Spleen (tissue), 11 donors: ENCODE measurements at regions not wholly inside any gene's neighbourhood (a gene's known extent, or its start where the extent isn't known, plus 50 kb on each side); places are given as distances from the start of the nearest gene placed in this dataset.

Source experiments
- DNase-seq: peaks from one replicate; pipeline ENCODE4 v3.0.0-alpha.2; 2020
- H3K27ac ChIP-seq, 8 donors: fragments of 200-600 bp; sonication (generic) in 7 of 8; 1 replicate in 4 of 8; 2 replicates in 4 of 8; pipeline versions ENCODE4 v1.5.0 to v1.8.0; 2016 to 2021; ENCODE audit warnings: inconsistent platforms in 4 of 8, mild to moderate bottlenecking in 4 of 8, moderate library complexity in 1 of 8
- H3K27me3 ChIP-seq, 7 donors: fragments of 200-600 bp; sonication (generic) in 6 of 7; replicated peaks in 1 of 7; 1 replicate in 4 of 7; 2 replicates in 3 of 7; pipeline versions ENCODE4 v1.5.0 to v1.8.0; 2016 to 2021; ENCODE audit warnings: inconsistent platforms in 3 of 7, mild to moderate bottlenecking in 1 of 7
- H3K36me3 ChIP-seq, 6 donors: fragments of 200-600 bp; sonication (generic) in 5 of 6; 1 replicate in 4 of 6; 2 replicates in 2 of 6; pipeline versions ENCODE4 v1.5.0 to v1.8.0; 2016 to 2021; ENCODE audit warnings: inconsistent platforms in 2 of 6
- H3K4me1 ChIP-seq, 6 donors: fragments of 200-600 bp; sonication (generic) in 5 of 6; 1 replicate in 3 of 6; 2 replicates in 3 of 6; pipeline versions ENCODE4 v1.5.0 to v1.8.0; 2016 to 2021; ENCODE audit warnings: inconsistent platforms in 3 of 6
- H3K4me3 ChIP-seq, 8 donors: fragments of 200-600 bp; sonication (generic) in 7 of 8; 1 replicate in 4 of 8; 2 replicates in 4 of 8; pipeline versions ENCODE4 v1.5.0 to v1.8.0; 2016 to 2021; ENCODE audit warnings: inconsistent platforms in 4 of 8, mild to moderate bottlenecking in 4 of 8, moderate library complexity in 2 of 8
- H3K9me3 ChIP-seq, 8 donors: fragments of 200-600 bp; sonication (generic) in 7 of 8; 1 replicate in 4 of 8; 2 replicates in 4 of 8; pipeline versions ENCODE4 v1.5.0 to v1.8.0; 2016 to 2021; ENCODE audit warnings: inconsistent platforms in 4 of 8
- POLR2A ChIP-seq, 3 donors: fragments of 450-650 bp; IDR thresholded peaks; one replicate each; pipeline ENCODE4 v1.5.1; 2017; ENCODE audit warnings: antibody characterized with exemption in 3 of 3, mild to moderate bottlenecking in 1 of 3
- POLR2AphosphoS5 ChIP-seq, 3 donors: sonication (generic); formaldehyde crosslinking; IDR thresholded peaks; one replicate each; pipeline ENCODE4 v1.5.1; 2017; ENCODE audit warnings: antibody characterized with exemption in 3 of 3
- WGBS, 5 donors: extraction: QIAGEN DNeasy Blood & Tissue Kit in 3 of 5; methylation state at CpG; one replicate each; pipeline versions ENCODE4 v1.1.5 to v1.1.7; 2013 to 2018; 5-methylcytosine and 5-hydroxymethylcytosine counted together
- intact Hi-C: fragments of 100-400 bp; cut with DNase I; formaldehyde crosslinking; loops from one replicate; pipeline ENCODE4 v1.15.0; 2023; ENCODE audit warnings: low total_unique reads
- TF ChIP-seq, protein P1 (sequence below), 11 experiments: fragments of 200-600 bp in 7 of 11; fragments of 450-650 bp in 4 of 11; sonication (generic) in 4 of 11; IDR thresholded peaks in 8 of 11; conservative IDR thresholded peaks in 3 of 11; 1 replicate in 7 of 11; 2 replicates in 4 of 11; pipeline versions ENCODE4 v1.4.0 to v1.8.0; 2016 to 2021; ENCODE audit warnings: antibody characterized with exemption in 11 of 11, inconsistent platforms in 4 of 11, mild to moderate bottlenecking in 1 of 11
- donor health status: healthy with polysubstance abuse.
- donor health status: DM: no; HTN: no; CAD: no; lungs with moderate emphysema.
- donor health status: DM: no; HTN: no; CAD: no.
- donor health status: Bipolar disorder and iron deficiency.
- donor health status: healthy.
- donor health status: DM: no; HTN: no; CAD: no.
- donor health status: DM: yes; HTN: yes; CAD: no.

DNA sequence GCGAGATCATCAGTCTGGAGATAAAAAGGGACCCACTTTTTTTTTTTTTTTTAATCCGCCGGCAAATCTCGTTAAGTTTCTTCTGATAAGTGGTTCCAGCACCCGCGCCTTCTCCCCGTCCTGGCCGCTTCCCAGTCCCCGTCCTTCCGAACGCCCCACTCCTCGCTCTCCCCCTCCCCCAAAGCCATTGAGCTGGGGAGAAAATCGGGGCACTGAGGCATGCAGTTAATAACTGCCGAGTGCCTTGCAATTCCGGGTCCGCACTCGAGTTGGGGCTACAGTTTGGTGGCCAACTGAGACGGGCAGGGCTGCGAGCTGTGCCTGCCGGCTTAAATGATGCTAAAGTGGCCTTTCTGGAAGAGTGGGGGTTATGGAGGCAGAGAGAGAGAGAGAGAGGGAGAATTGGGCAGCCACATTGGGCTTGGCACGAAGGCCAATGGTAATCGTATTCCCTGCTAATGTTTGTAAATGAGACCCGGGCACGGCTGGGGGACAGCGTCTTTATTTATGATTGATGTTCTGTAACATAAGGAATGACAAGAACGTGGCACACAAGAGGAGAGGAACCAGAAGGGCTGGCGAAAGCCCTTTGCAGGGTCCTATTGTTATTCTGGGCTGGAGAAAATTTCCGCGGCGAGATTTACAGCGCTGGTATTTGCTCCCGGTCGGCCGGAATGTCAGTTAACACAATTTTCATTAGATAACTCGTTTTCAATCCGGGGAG is 115.4 kb upstream of the MYL2 start:
- 1 to 3% (median 3%) methylated on average over 36 of the region's 36 CpGs for WGBS, 5 donors
- intact Hi-C loops: no loop called here
- H3K27ac ChIP-seq: no peak overlapping the region
- no peaks in the 10 kb centered on the region for H3K36me3 ChIP-seq
- H3K27me3 ChIP-seq: peaks cover 0 to 93% (median 61%) of the 10 kb centered on the region in 7 donors
- H3K4me3 ChIP-seq: peak overlapping the region in 1 of 8 donors; percentile 3
- TF ChIP-seq POLR2AphosphoS5 (IDR thresholded peaks at IDR 0.05) (no peak), POLR2A (IDR thresholded peaks at IDR 0.05) (no peak)
- TF ChIP-seq, protein P1, sequence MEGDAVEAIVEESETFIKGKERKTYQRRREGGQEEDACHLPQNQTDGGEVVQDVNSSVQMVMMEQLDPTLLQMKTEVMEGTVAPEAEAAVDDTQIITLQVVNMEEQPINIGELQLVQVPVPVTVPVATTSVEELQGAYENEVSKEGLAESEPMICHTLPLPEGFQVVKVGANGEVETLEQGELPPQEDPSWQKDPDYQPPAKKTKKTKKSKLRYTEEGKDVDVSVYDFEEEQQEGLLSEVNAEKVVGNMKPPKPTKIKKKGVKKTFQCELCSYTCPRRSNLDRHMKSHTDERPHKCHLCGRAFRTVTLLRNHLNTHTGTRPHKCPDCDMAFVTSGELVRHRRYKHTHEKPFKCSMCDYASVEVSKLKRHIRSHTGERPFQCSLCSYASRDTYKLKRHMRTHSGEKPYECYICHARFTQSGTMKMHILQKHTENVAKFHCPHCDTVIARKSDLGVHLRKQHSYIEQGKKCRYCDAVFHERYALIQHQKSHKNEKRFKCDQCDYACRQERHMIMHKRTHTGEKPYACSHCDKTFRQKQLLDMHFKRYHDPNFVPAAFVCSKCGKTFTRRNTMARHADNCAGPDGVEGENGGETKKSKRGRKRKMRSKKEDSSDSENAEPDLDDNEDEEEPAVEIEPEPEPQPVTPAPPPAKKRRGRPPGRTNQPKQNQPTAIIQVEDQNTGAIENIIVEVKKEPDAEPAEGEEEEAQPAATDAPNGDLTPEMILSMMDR (IDR thresholded peaks at IDR 0.05 in 8 of 11, conservative IDR thresholded peaks at IDR 0.05 in 3 of 11): no peak
- peak; percentile 17 for DNase-seq
- H3K9me3 ChIP-seq: no peaks in the 10 kb centered on the region
- H3K4me1 ChIP-seq: peaks cover 4 to 45% (median 28%) of the 10 kb centered on the region in 6 donors

DNA sequence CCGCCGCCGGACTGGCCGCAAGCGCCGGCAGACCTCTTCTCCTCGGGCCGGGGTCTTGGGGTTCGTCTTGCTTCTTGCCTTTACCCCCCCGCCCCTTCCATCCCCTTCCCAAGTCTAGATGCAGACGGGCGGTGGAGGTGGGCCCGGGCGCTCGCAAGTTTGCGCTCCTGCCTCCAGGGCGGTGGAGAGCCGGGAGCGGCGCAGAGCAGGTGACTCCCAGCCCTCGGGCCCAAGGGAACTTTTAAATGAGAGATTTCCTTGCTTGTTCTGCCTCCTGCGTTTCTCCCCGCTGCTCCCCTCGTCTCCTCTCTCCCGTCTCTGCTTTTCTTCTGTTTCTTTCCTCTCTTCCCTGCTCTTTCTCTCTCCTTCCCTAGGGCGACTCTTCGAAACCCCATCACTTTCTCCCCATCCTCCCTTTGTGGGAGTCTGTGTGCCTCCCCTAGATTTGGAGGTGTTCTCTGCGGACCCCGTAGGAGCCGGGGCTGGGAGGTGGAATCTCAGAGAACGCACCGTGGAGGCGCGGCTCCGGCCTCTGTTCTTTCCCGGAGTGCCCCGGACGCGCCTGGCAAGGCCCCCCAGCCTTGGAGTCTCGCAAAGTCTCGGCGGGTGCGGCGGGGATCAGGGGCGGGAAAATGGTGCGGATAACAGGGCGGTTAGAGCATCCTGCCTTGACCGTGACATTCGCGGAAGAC is 114.7 kb upstream of the MYL2 start:
- H3K27me3 ChIP-seq: peaks cover 0 to 100% (median 67%) of the 10 kb centered on the region in 7 donors

DNA sequence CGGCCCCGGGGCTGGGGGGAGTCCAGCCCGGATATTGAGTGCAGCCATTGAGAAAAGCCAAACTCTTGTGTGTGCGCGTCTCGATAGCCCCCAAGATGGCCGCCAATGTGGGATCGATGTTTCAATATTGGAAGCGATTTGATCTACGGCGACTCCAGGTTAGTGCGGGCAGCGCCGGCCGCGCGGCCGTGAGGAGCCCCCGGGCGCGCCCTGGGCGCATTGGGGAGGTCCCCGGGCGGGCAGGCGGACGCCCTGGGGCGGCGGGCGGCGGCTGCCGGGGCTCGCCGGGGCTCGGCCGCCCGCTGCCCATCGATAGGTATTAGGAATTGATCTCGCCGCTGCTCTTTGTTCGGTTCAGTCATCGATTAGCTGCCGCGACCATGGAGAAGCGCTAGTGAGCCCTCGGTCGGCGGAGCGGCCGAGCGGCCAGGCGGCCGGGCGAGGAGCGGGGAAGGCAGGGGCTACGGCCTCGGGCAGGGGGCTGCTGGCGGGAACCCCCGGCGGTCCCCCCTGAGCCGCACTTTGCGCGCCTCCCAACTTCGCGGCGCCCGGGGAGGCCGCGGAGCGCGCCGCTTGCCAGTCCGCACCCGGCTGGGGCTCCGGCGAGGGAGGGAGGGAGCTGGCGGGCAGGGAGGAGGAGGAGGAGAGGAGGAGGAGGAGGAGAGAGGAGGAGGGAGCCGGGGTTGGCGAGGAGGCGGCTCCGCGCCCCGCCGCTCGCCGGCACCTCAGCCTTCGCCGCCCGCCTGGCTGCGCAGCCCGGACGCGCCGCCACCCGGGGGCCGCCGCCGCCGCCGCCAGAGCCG is 113.9 kb upstream of the MYL2 start, which contains the start of gene CUX2:
CUX2 (plus strand) TSS at position 83 of the 803 bp plus-strand sequence.
- Histone ChIP-seq H3K4me1 (peaks cover 4 to 45% (median 28%) of the 10 kb centered on the region in 6 donors), H3K27me3 (peaks cover 0 to 100% (median 71%) of the 10 kb centered on the region in 7 donors), H3K27ac (no peak within 1 kb of the TSS), H3K36me3 (no peaks in the 10 kb centered on the region), H3K9me3 (no peaks in the 10 kb centered on the region), H3K4me3 (peak within 1 kb of the TSS in 6 of 8 donors; percentile 18 to 64 (median 28))
- TF ChIP-seq POLR2AphosphoS5 (IDR thresholded peaks at IDR 0.05): no peak
- TF ChIP-seq POLR2A (IDR thresholded peaks at IDR 0.05): no peak
- TF ChIP-seq, protein P1 (IDR thresholded peaks at IDR 0.05 in 8 of 11, conservative IDR thresholded peaks at IDR 0.05 in 3 of 11): no peak
- intact Hi-C loops: no loop called here
- DNase-seq: peak; percentile 45
- WGBS, 5 donors: 0 to 2% (median 1%) methylated on average over 50 to 100 of the region's 100 CpGs

More for the DNA sequence above, 114.7 kb upstream of the MYL2 start:
- 2 to 5% (median 4%) methylated on average over 40 to 50 of the region's 50 CpGs for WGBS, 5 donors
- H3K36me3 ChIP-seq: no peaks in the 10 kb centered on the region
- intact Hi-C loops: no loop called here
- peaks cover 4 to 45% (median 28%) of the 10 kb centered on the region in 6 donors for H3K4me1 ChIP-seq
- H3K27ac ChIP-seq: no peak overlapping the region
- TF ChIP-seq POLR2AphosphoS5 (IDR thresholded peaks at IDR 0.05) (no peak), POLR2A (IDR thresholded peaks at IDR 0.05) (no peak)
- TF ChIP-seq, protein P1 (IDR thresholded peaks at IDR 0.05 in 8 of 11, conservative IDR thresholded peaks at IDR 0.05 in 3 of 11): no peak
- no peaks in the 10 kb centered on the region for H3K9me3 ChIP-seq
- H3K4me3 ChIP-seq: peak overlapping the region in 2 of 8 donors; percentile 3 to 64
- DNase-seq: peak; percentile 55
